ENCODE measurements at regions not wholly inside any gene's neighbourhood (a gene's known extent, or its start where the extent isn't known, plus 50 kb on each side); places are given as distances from the start of the nearest gene placed in this dataset.

- no peak for TF ChIP-seq CTCF (IDR thresholded peaks at IDR 0.05)
- no peak for TF ChIP-seq POLR2A (IDR thresholded peaks at IDR 0.05)
Measured at GRCh38 chr12:108438667-108439066, 76.4 kb upstream of the FICD start.

Data from lower leg skin (tissue), 3 donors.